Transverse colon (tissue), 4 donors: ENCODE measurements at regions not wholly inside any gene's neighbourhood (a gene's known extent, or its start where the extent isn't known, plus 50 kb on each side); places are given as distances from the start of the nearest gene placed in this dataset.

Source experiments
- POLR2A ChIP-seq: fragments of 450-650 bp; IDR thresholded peaks from one replicate; pipeline ENCODE4 v1.6.1; 2016; ENCODE audit warnings: antibody characterized with exemption, mild to moderate bottlenecking, moderate library complexity
- POLR2AphosphoS5 ChIP-seq, 3 donors: sonication (generic); formaldehyde crosslinking; IDR thresholded peaks; one replicate each; pipeline ENCODE4 v1.6.1; 2016; ENCODE audit warnings: antibody characterized with exemption in 3 of 3
- TF ChIP-seq, protein P1 (sequence below), 5 experiments: fragments of 200-600 bp in 3 of 5; fragments of 450-650 bp in 2 of 5; sonication (generic) in 3 of 5; IDR thresholded peaks; 1 replicate in 2 of 5; 2 replicates in 3 of 5; pipeline ENCODE4 v1.5.1; 2016 to 2017; ENCODE audit warnings: antibody characterized with exemption in 5 of 5, inconsistent platforms in 3 of 5, mild to moderate bottlenecking in 2 of 5, moderate library complexity in 1 of 5

DNA sequence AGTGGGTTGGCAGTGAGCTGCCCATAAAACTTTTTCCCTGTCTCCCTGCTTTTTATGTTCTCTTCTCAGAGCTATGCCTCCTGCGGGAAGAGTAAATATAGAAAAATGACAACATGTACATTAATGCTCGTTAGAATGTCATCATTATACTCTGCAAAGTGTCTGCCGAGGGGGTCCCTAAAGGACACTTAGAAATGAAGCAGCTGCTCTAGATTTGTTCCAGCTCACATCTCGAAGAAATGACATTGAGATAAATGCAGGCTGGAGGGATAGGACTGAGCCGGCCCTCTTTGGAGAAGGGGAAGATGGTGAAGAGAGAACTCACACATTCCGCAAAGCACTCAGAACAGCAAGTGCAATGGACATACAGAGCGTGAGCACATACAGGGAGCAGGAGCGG lies 240.0 kb downstream of the NXPE2 start:
- TF ChIP-seq, protein P1, sequence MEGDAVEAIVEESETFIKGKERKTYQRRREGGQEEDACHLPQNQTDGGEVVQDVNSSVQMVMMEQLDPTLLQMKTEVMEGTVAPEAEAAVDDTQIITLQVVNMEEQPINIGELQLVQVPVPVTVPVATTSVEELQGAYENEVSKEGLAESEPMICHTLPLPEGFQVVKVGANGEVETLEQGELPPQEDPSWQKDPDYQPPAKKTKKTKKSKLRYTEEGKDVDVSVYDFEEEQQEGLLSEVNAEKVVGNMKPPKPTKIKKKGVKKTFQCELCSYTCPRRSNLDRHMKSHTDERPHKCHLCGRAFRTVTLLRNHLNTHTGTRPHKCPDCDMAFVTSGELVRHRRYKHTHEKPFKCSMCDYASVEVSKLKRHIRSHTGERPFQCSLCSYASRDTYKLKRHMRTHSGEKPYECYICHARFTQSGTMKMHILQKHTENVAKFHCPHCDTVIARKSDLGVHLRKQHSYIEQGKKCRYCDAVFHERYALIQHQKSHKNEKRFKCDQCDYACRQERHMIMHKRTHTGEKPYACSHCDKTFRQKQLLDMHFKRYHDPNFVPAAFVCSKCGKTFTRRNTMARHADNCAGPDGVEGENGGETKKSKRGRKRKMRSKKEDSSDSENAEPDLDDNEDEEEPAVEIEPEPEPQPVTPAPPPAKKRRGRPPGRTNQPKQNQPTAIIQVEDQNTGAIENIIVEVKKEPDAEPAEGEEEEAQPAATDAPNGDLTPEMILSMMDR (IDR thresholded peaks at IDR 0.05), result no peak
- no peak for TF ChIP-seq POLR2A
- no peak for TF ChIP-seq POLR2AphosphoS5 (IDR thresholded peaks at IDR 0.05)
